B cell (primary cell): ENCODE measurements at regions not wholly inside any gene's neighbourhood (a gene's known extent, or its start where the extent isn't known, plus 50 kb on each side); places are given as distances from the start of the nearest gene placed in this dataset.

Source experiments
- ATAC-seq: fragments of 200-7000 bp; cut with Tn5 transposase; one replicate; pipeline ENCODE4 v1.10.0; 2021; ENCODE audit warnings: low read depth, mild to moderate bottlenecking, moderate number of reproducible peaks, moderate library complexity
- CTCF ChIA-PET: fragments of 350-600 bp; sonication (Branson Sonifier 250); formaldehyde crosslinking; loops from one replicate; lab custom pipeline; 2021; ENCODE audit warnings: antibody characterized with exemption, inconsistent platforms; lab: Charles Lee
- POLR2A ChIA-PET: fragments of 350-600 bp; sonication (Branson Sonifier 250); formaldehyde crosslinking; loops from one replicate; lab custom pipeline; 2021; ENCODE audit warnings: antibody characterized with exemption; lab: Charles Lee
- DNase-seq: peaks from one replicate; pipeline ENCODE4 v3.0.0; 2013
- H2AFZ ChIP-seq: 2 replicates; pipeline ENCODE4 v1.6.1; 2012; ENCODE audit warnings: mild to moderate bottlenecking, low read depth, low read length; ENCODE audit not compliant: insufficient read depth, poor library complexity, severe bottlenecking
- H3K27ac ChIP-seq, 2 donors: 1 replicate in 1 of 2; 2 replicates in 1 of 2; pipeline ENCODE4 v1.5.1; 2012 to 2013; ENCODE audit warnings: low read length in 2 of 2, mild to moderate bottlenecking in 2 of 2, moderate library complexity in 1 of 2
- H3K27me3 ChIP-seq, 4 experiments: fragments of 200-600 bp in 1 of 4; sonication (generic) in 1 of 4; replicated peaks in 1 of 4; 1 replicate in 2 of 4; 2 replicates in 2 of 4; pipeline versions ENCODE4 v1.6.1 to v1.7.0; 2013 to 2016; ENCODE audit warnings: low read length in 3 of 4, mild to moderate bottlenecking in 2 of 4, mixed read lengths in 1 of 4, moderate library complexity in 1 of 4; ENCODE audit not compliant: insufficient read depth in 4 of 4, control insufficient read depth in 3 of 4; ENCODE audit errors: control extremely low read depth in 1 of 4
- H3K36me3 ChIP-seq, 2 experiments: replicated peaks in 1 of 2; 1 replicate in 1 of 2; 2 replicates in 1 of 2; pipeline versions ENCODE4 v1.6.1 to v1.7.1; 2013; ENCODE audit warnings: low read length in 1 of 2; ENCODE audit not compliant: insufficient read depth in 2 of 2, control insufficient read depth in 1 of 2; ENCODE audit errors: control extremely low read depth in 1 of 2, extremely low read depth in 1 of 2
- H3K4me1 ChIP-seq, 2 donors: fragments of 200-600 bp in 1 of 2; sonication (generic) in 1 of 2; 1 replicate in 1 of 2; 2 replicates in 1 of 2; pipeline versions ENCODE4 v1.5.1 to v1.6.1; 2013 to 2017; ENCODE audit warnings: low read length in 2 of 2; ENCODE audit not compliant: control insufficient read depth in 2 of 2, insufficient read depth in 2 of 2
- H3K4me2 ChIP-seq: replicated peaks from 2 replicates; pipeline ENCODE3; 2012; ENCODE audit warnings: mild to moderate bottlenecking, low read depth, low read length; ENCODE audit not compliant: poor library complexity, severe bottlenecking
- H3K4me3 ChIP-seq, 5 experiments: fragments of 200-600 bp in 1 of 5; sonication (generic) in 1 of 5; 1 replicate in 3 of 5; 2 replicates in 2 of 5; pipeline versions ENCODE4 v1.5.1 to v1.7.0; 2011 to 2016; ENCODE audit warnings: low read length in 4 of 5, mild to moderate bottlenecking in 4 of 5, low read depth in 2 of 5, control low read depth in 1 of 5, moderate library complexity in 1 of 5; ENCODE audit not compliant: insufficient read depth in 1 of 5; ENCODE audit errors: control extremely low read depth in 1 of 5, extremely low read depth in 1 of 5
- H3K79me2 ChIP-seq: fragments of 200-600 bp; sonication (generic); one replicate; pipeline ENCODE4 v1.6.0; 2016; ENCODE audit warnings: low read length; ENCODE audit not compliant: control insufficient read depth, insufficient read depth
- H3K9ac ChIP-seq: fragments of 200-600 bp; sonication (generic); 2 replicates; pipeline ENCODE4 v1.6.1; 2017; ENCODE audit warnings: mild to moderate bottlenecking, low read length, moderate library complexity
- H3K9me3 ChIP-seq, 3 donors: one replicate each; pipeline versions ENCODE4 v1.6.1 to v1.7.1; 2013; ENCODE audit warnings: low read length in 2 of 3; ENCODE audit not compliant: control insufficient read depth in 2 of 3, insufficient read depth in 1 of 3; ENCODE audit errors: control extremely low read depth in 1 of 3
- H4K20me1 ChIP-seq: 2 replicates; pipeline ENCODE4 v1.6.0; 2012; ENCODE audit warnings: mild to moderate bottlenecking, low read length; ENCODE audit not compliant: insufficient read depth, control insufficient read depth, poor library complexity, severe bottlenecking
- H3K27ac Mint-ChIP-seq: one replicate; pipeline ENCODE4 v1.8.0; 2021; ENCODE audit warnings: mixed read lengths
- H3K27me3 Mint-ChIP-seq: one replicate; pipeline ENCODE4 v1.8.0; 2021; ENCODE audit warnings: mixed read lengths
- H3K4me1 Mint-ChIP-seq: one replicate; pipeline ENCODE4 v1.8.0; 2021; ENCODE audit warnings: mixed read lengths
- H3K4me3 Mint-ChIP-seq: one replicate; pipeline ENCODE4 v1.8.0; 2021; ENCODE audit warnings: mixed read lengths
- H3K9me3 Mint-ChIP-seq: one replicate; pipeline ENCODE4 v1.8.0; 2022; ENCODE audit warnings: mixed read lengths; ENCODE audit not compliant: insufficient read depth
- CTCF ChIP-seq: fragments of 200-600 bp; IDR thresholded peaks from one replicate; pipeline ENCODE4 v1.8.0; 2022; ENCODE audit warnings: antibody characterized with exemption, mild to moderate bottlenecking
- EZH2 ChIP-seq: IDR thresholded peaks from 2 replicates; pipeline ENCODE4 v1.6.1; 2012; ENCODE audit warnings: borderline replicate concordance, low read depth, mild to moderate bottlenecking, moderate library complexity, low read length; ENCODE audit not compliant: insufficient read depth, poor library complexity, severe bottlenecking
- WGBS: methylation state at CpG from one replicate; pipeline ENCODE4 v1.1.5; 2013; ENCODE audit warnings: missing lambda C conversion rate; ENCODE audit not compliant: insufficient coverage; 5-methylcytosine and 5-hydroxymethylcytosine counted together
- intact Hi-C: fragments of 100-400 bp; cut with micrococcal nuclease; formaldehyde crosslinking; loops from one replicate; pipeline ENCODE4 v1.10.0; 2022

GRCh38 chr6:2426561-2427340 is 181.3 kb upstream of the GMDS start:
- ATAC-seq: no peak
- ChIA-PET CTCF (no interaction called here), POLR2A (no interaction called here)
- no peak for DNase-seq
- H3K9ac ChIP-seq: no peak overlapping the region
- no peaks in the 10 kb centered on the region for H3K79me2 ChIP-seq
- Mint-ChIP-seq H3K9me3 (no peaks in the 10 kb centered on the region), H3K4me3 (no peak overlapping the region), H3K27me3 (no peaks in the 10 kb centered on the region), H3K27ac (no peak overlapping the region), H3K4me1 (no peaks in the 10 kb centered on the region)
- no peaks in the 10 kb centered on the region for H3K9me3 ChIP-seq
- no peaks in the 10 kb centered on the region for H3K36me3 ChIP-seq
- no peak overlapping the region for H3K4me3 ChIP-seq
- H3K4me1 ChIP-seq: no peaks in the 10 kb centered on the region
- TF ChIP-seq EZH2 (no peak), CTCF (no peak)
- intact Hi-C loops: no loop called here
- H4K20me1 ChIP-seq: no peaks in the 10 kb centered on the region
- 70% methylated on average over 2 of the region's 3 CpGs for WGBS
- H3K4me2 ChIP-seq: no peak overlapping the region
- no peak overlapping the region for H3K27ac ChIP-seq
- H3K27me3 ChIP-seq: no peaks in the 10 kb centered on the region
- no peak overlapping the region for H2AFZ ChIP-seq

GRCh38 chr6:2416128-2416712 is 170.8 kb upstream of the GMDS start:
- H3K4me1 ChIP-seq: no peaks in the 10 kb centered on the region
- no peak overlapping the region for H3K4me3 Mint-ChIP-seq
- TF ChIP-seq CTCF (peak; percentile 25), EZH2 (no peak)

More at GRCh38 chr6:2416128-2416712, 170.8 kb upstream of the GMDS start:
- Mint-ChIP-seq H3K4me1 (no peaks in the 10 kb centered on the region), H3K27ac (no peak overlapping the region), H3K27me3 (no peaks in the 10 kb centered on the region), H3K9me3 (no peaks in the 10 kb centered on the region)
- ChIA-PET POLR2A (no interaction called here), CTCF (no interaction called here)
- DNase-seq: no peak
- intact Hi-C loops: no loop called here
- ATAC-seq: no peak
- H3K9ac ChIP-seq: no peak overlapping the region
- H3K9me3 ChIP-seq: no peaks in the 10 kb centered on the region
- H3K27me3 ChIP-seq: no peaks in the 10 kb centered on the region
- no peak overlapping the region for H2AFZ ChIP-seq
- H3K27ac ChIP-seq: no peak overlapping the region
- no peak overlapping the region for H3K4me2 ChIP-seq
- WGBS: 83% methylated on average over 1 of the region's 1 CpG
- H4K20me1 ChIP-seq: no peaks in the 10 kb centered on the region
- H3K36me3 ChIP-seq: no peaks in the 10 kb centered on the region
- H3K4me3 ChIP-seq: no peak overlapping the region
- no peaks in the 10 kb centered on the region for H3K79me2 ChIP-seq
